ENCODE measurements at regions not wholly inside any gene's neighbourhood (a gene's known extent, or its start where the extent isn't known, plus 50 kb on each side); places are given as distances from the start of the nearest gene placed in this dataset.

- TF ChIP-seq POLR2A (IDR thresholded peaks at IDR 0.05; ENCODE audit: low read depth, low read length), result no peak
- TF ChIP-seq POLR2AphosphoS5 (IDR thresholded peaks at IDR 0.05; ENCODE audit: low read depth, low read length), result no peak
Measured at GRCh38 chr1:60394436-60394835, 320.9 kb upstream of the C1orf87 start.

Measured in GM12892 (cell line).